Endometrium (tissue), 2 donors: ENCODE measurements at regions not wholly inside any gene's neighbourhood (a gene's known extent, or its start where the extent isn't known, plus 50 kb on each side); places are given as distances from the start of the nearest gene placed in this dataset.

Experiments used
- FAIRE-seq: peaks from 2 replicates; lab custom pipeline; 2012; peaks lifted over from hg19 to GRCh38; lab: Jason Lieb, UNC
- donor health status: control.
- donor health status: control.

DNA sequence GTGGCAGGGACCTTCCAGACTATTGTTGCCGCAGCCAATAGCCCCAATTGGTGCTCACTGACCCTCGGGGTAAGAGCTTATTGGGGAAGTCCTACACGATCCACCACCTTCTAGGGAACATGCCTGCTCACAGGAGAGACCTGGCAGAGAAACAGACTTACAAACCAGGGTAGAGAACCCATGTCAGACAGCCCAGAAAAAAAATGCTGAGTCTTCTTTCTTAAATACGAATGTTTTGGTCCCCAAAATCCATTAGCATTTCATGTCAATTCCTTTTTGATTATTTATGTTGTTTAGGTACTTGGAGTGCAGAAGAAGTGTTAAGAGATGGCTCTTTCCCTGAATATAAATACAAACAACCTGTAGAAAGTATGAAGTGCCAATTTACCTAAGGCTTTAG lies 84.9 kb upstream of the PDE10A start:
- FAIRE-seq = no peak

DNA sequence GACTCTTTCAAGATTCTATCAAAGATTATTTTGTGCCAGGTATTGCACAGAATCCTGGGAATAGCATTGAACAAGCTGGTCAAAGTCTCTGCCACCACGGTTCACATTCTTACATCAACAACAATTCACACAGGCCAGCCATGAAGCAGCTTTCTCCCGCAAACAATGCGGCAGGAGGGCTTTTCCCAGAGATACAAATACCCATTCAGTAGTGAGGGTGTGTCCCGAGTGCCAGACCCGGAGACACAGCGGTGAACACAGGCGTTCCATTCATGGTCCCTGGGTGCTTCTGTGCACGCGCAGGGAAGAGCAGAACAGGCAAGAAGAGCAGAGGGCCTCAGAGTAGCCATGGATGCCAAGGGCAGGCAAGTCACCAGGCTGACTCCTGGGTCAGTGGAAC lies 83.3 kb upstream of the PDE10A start:
- FAIRE-seq = no peak

DNA sequence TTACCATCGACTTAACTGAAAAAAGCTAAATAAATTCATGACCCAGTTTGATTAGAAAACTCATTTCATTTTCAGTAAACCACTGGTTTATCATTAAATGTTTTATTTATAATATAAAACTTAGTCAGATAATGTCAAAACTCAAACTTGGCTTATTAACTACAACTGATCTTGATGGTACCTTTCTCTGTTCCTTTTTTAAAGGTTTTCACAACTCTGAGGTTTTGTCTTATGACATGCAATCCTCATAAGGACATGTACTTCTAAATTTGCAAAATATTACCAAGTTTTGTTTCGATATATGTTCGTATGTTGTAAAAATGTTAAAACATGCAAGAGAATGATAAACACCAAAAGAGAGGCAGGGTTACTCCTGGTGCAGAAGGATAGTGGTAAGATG lies 82.5 kb upstream of the PDE10A start:
- FAIRE-seq = peak; percentile 26

DNA sequence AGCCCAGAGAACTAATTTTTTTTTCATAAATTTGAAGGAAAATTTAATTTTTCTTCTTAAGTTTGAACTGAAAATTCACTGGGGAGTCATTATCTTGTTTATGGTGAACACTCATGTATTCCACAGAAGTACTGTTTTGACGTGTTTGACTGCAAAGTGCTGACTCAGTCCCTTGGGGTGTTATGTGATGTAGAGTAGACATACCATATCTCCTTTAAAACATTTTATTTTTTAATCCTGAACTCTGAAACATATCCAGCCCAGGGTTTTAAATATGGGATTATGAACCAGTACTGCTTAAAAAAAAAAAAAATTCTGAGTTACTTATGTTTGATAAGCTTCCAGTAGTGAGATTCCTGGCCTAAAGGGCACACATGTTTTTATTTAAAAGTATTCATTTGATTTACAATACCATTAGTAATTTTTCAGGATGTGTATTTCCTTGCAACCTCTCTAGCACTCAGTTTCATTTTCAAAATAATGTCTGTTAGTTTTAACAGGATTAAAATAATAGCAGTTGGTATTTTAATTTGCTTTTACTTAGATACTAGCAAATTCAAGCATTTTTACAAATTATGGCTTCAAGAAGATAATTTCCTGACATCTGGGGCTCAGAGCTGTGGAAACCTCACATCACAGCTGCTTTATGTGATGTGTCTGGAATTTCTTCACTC lies 81.7 kb upstream of the PDE10A start:
- FAIRE-seq = peak; percentile 84

DNA sequence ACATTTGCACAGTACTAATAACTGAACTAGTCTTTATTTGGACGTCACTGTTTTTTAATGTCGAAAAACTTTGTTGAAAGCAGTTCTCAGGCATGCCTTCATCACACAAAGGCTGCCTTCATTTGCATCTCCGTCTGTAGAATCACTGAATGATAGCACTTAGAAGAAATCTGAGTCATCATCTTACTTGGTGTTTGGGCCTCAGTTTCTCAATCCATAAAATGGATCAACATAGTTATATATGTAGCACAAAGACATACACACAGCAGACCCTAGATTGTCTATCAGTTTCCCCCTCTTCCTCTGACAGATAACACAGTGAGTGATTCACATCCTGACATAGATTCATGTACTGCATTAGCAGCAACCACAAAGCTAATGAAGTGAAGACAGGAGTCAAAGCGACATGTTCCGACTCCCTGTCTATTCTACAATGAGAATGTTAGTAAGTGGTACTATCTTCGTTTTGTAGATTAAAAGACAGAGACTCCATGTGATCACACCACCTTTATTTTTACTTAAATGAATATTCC lies 80.4 kb upstream of the PDE10A start:
- FAIRE-seq = no peak

DNA sequence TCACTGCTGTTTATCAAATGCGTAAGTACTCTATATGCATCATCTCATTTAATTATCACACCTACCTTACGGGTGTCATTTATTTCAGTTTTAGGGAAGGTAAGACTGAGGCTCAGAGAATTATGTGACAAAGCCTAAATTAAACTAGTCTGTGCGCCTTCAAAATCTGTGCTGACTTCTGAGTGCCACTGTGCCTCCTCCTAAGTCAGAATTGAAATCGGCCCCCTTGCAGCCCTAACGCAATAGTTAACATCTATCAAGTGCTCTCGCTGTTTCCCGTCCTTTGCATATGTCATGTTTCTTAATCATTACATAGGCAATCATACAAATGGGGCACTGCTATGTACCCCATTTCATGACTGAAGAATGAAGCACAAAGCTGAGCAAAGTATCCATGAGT lies 79.0 kb upstream of the PDE10A start:
- no peak for FAIRE-seq

DNA sequence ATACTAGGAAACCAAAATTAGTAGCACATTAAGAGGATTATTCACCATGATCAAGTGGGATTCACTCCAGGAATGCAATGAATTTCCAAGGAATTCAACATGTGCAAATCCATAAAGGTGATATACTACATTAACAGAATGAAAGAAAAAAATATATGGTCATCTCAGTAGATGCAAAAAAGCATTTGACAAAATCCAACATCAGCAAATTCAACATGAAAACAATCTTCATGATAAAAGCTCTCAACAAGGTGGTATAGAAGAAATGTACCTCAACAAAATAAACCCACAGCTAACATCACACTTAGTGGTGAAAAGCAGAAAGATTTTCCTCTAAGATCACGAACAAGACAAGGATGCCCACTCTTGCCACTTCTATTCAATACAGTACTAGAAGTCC lies 74.4 kb upstream of the PDE10A start:
- FAIRE-seq = no peak

DNA sequence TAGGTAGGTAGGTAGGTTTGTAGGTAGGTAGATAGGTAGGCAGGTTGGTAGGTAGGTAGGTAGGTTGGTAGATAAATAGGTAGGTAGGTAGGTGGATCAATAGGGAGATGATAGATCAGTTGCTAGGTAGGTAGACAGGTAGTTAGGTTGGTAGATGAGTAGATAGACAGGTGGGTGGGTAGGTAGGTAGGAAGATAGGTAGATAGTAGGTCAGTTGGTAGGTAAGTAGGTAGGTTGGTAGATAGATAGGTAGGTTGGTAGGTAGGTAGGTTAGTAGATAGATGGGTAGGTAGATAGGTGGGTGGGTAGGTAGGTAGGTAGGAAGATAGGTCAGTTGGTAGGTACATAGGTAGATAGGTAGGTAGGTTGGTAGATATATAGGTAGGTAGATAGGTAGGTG lies 72.0 kb upstream of the PDE10A start:
- FAIRE-seq = no peak

DNA sequence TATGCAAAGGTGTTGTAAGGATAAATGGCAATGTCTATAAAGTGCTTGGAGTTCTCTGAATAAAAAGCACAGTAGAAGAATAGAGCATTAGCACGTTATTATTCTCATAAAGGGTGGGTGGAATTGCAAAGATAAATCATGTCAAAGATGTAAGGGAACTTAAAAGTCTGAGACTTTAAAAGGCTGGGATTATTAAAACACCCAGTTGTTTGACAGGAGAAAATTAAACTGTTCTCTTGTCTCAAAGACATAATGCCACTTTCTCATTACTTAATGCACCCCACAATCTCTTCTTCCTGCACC lies 70.4 kb upstream of the PDE10A start:
- no peak for FAIRE-seq

DNA sequence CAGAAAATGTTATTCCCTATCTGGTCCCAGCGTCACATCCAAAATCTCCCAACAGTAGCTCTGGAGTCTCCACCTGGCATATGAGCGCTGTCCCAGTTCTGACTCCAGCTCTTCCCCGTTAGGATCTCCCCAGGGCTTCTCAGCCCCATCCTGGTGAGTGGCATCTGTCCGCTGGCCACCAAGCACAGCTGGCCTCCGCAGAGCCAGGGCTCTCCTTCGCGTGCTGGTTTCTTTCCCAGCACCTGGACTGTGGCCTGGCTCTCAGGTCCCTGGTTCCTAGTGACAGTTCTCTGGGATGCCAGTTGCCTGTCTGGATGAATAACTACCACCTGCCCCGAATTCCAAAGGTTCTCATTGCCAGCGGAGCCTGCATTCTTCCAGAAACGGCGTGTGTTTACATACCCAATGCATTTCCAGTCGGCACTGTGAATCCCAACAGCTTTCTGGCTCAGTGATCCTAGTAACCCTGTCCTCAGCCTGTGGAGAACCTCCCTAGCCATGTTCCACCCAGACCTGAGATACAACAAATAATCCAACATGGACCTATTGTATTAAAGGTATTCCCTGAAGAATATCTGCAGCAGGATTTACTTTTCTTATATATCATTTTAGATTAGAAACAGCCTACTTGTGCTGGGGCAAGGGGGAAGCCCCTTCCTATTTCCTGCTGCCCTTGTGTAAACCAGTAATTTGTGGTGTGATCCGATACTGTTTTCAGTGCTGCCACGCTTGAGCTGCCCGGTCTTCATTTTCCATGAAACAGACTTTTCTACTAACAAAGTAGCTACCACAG lies 69.9 kb upstream of the PDE10A start:
- FAIRE-seq = no peak

DNA sequence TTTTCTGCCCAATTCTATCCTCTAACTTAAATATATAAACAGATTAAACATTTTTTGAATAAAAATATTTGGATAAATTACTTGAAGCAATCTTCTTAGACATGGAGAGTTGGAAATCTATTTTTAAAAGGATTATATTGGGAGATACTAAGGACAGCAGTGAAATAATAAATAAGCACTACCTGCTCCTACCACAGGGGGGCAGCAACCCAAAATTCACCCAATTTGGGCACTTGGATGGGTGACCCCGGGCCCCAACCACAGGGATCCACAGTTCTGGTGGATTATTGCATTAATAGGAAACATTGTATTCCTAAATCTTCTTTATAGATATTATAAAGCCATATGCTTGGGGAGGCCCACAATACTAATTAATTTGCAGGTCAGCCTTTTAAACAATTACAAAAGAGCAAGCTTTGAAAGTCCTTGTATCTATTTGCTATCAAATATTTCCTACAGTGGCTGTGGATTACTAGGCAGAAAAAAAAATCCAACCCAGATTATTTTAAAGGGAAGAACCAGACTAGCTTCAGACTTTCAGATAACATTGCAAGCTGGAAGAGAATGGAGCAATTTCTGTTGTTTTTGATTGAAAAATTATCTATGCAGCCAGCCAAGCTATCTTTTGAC lies 66.4 kb upstream of the PDE10A start:
- peak; percentile 4 for FAIRE-seq

DNA sequence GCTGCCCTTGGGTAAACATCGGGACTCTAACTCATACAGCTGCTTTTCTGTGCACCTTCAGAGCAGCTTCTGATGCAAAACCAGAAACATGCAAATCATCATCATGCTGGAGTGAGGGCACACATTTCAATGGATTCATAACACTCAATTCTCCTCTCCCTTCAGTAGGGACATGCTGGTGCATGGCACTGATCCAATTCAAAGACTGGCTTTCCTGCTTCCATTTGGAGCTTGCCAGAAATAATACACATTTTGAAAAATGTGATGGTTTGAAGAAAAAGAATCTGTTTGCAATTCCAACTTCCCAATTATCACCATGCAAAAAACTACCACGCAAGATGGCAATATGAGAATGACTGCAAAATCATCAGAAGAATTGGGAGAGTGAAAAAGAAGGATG lies 65.2 kb upstream of the PDE10A start:
- no peak for FAIRE-seq

DNA sequence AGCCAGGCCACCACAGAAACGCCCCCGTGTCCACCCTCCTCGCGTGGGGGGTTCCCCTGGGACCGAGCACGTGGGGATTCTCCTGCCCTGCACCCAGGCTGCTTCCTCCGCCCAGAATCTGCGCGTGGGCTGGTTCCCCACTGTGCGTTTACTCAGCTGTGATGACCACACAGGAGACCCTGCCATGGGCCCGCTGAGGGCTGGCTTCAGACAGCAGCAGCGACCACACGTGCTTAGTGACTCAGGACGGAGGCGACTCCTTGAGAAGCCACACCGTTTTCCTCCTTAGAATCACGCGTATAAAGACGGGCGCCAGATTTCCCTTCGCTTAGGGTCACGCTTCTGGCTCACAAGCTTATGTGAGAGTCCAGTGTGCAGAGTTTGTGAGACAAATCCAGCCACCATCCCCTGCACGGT lies 63.9 kb upstream of the PDE10A start:
- FAIRE-seq = no peak

DNA sequence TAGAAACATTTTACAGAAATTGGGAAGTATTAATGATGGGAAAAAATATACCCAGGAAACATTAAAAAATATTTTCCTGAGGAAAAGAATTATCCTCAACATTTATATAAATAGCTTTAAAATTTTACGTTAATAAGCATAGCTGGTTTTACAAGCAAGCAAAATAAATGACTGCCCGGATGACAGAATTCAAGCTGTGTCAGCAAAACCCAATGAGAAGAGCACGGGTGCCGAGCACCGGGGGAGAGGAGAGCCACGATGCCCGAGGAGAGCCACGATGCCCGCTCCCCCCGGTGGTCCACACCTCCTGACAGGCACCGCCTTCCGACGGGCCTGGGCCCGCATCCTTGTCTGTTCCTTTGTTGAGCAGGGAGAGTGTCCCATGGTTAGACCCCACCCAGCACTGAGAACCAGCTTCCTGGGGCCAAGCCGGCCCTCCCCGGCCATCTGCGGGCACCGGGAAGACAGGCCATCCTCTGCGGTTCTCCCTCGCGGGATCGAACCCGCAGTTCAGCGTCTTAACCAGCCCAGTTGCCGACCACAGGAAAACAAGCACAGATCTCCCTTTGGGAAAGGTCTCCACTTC lies 63.3 kb upstream of the PDE10A start:
- FAIRE-seq = no peak

DNA sequence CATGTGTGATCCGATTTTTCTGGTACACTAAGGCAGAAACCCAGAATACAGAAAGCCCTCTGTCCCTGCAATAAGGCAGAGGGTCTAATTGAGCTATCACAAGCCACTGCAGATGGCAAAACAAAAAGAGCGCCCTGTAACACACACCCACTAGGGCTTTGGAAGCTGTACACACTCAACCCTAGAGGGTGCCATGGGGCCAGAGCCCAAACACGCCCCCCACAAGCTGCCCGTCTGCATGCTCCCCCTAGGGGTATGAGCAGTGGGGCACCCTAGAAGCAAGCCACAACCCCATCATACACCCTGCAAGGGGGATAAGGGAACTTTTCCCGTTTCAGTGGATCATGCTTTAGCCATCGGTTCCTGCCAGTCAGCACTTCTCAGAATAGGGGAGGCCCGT lies 62.2 kb upstream of the PDE10A start:
- FAIRE-seq = no peak

DNA sequence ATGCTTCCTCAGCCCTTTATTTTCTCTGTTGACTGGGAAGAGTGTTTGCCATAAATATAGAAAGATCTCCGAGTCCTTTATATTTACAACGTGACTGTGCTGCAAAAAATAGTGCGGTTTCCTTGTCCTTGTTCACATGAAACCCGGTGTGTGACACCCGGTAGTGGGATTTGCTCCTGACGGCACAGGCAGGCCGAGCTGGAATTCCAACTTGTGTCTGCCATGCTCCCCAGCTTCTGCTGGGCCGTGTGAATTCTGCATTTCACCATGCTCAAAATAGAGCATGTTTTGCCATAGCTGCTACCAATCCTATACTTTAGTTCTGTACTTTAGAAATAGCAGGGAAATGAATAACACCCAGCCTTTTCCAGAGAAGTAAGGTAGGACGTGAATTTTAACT lies 60.3 kb upstream of the PDE10A start:
- FAIRE-seq = no peak

DNA sequence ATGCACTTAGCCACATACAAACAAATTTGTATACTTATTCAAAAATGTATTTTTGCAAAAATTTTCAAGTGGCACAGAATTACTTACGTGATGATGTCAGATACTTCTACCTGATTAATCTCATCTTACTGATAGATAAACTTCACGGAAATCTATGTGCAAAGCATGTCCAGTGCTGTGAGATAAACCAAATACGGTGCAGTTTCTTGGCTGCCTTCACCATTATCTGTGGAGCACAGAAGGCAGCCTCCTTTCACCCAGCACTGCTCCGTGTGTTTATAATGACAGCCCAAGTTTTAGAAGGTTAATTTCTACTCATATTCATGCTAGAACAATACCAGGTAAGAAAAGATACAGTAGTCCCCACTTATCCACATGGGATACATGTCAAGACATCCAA lies 59.0 kb upstream of the PDE10A start:
- no peak for FAIRE-seq

DNA sequence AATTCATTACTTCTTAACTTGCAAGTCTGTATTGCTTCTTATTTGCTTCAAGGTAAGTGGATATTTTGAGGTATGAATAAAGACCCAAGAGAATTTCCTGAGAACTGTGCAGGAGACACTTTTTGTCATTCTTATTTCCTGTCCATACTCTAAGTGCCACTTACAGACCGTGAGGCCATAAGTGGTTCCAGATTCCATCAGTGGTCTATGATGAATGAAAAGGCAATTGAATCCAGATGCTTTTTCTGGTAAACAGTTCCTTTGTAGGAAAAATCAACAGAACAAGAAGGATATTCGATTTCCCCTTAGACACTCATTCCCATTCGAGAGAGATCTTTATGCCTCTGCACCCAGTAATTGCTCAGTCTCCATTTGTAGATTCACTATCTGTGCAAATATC lies 58.3 kb upstream of the PDE10A start:
- no peak for FAIRE-seq

DNA sequence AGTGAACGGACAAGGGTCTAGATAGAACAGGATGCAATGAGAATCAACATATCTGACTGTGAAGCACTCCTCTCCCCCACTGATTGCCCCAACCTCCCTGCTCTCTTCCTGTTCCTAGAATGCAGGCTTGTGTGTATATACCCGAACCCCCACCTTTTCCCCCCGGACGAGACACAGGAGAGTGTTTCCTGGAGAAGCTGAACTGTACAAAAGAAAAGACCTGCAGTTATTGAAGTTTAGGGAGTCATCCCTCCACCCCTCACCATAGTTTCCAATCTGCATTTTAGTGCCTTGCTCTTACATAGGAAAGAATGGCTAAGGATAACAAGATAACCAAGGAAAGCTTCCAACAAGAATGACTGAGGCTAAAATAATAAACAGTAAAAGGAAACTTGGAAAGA lies 55.5 kb upstream of the PDE10A start:
- FAIRE-seq = no peak

DNA sequence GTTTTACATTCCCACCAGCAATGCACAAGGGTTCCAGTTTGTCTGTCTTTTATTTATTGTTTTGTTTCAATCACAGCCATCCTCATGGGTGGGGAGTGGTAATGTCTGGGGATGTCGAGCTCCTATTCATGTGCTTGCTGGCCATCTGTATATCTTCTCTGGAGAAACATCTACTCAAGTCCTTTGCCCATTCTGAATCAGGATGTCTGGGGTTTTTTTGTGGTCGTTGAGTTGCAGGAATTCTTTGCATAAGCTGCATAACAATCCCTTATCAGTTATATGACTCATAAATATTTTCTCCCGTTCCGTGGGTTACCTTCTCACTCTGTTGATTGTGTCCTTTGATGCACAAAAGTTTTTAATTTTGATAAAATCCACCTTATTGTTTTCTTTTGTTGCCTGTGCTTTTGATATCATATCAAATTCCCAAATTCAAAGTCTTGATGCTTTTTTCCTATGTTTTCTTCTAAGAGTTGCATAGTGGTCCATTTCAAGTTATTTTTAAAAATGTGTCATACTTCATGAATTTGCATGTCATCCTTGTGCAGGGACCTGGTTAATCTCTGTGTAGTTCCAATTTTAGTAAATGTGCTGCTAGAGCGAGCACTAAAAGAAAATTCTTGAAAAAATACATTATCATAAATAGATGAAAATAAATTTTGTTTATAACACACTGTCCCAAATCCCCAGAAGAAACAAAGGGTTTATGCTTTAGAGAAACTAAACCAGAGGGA lies 54.9 kb upstream of the PDE10A start:
- no peak for FAIRE-seq

DNA sequence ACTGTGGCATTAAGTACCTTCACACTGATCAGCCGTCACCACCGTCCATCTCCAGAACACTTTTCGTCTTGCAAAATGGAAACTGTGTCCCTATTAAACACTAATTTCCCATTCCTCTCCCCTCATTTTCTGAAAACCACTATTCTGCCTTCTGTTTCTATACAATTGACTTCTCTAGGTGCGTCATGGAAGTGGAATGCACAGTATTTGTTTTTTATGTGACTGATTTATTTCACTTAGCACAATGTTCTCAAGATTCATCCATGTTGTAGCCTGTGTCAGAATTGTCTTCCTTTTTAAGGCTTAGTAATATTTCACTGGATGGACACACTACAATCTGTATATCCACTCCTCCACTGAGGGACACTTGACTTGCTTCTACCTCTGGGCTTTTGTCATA lies 53.8 kb upstream of the PDE10A start:
- no peak for FAIRE-seq

DNA sequence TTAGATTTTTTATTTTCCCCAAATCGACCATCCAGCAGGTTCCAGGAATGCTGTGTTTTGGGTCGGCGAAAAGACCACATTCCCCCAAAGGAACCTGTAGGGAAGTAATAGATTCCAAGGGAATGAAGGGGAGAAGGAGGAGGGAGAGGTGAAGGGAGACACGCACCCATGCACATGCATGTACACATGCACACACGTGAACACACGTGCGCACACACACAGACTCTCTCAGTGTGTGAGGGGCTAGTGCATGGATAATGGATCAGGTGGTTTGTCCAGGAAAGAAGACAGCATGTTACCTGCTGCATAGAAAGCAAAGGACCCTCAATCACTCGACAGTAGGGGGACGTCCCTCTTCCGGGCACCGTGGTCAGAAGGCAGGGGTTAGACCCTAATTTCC lies 52.4 kb upstream of the PDE10A start:
- no peak for FAIRE-seq
